Spleen (tissue), 11 donors: ENCODE measurements at regions not wholly inside any gene's neighbourhood (a gene's known extent, or its start where the extent isn't known, plus 50 kb on each side); places are given as distances from the start of the nearest gene placed in this dataset.

Experiments used
- DNase-seq: peaks from one replicate; pipeline ENCODE4 v3.0.0-alpha.2; 2020
- H3K27ac ChIP-seq, 8 donors: fragments of 200-600 bp; sonication (generic) in 7 of 8; 1 replicate in 4 of 8; 2 replicates in 4 of 8; pipeline versions ENCODE4 v1.5.0 to v1.8.0; 2016 to 2021; ENCODE audit warnings: inconsistent platforms in 4 of 8, mild to moderate bottlenecking in 4 of 8, moderate library complexity in 1 of 8
- H3K27me3 ChIP-seq, 7 donors: fragments of 200-600 bp; sonication (generic) in 6 of 7; replicated peaks in 1 of 7; 1 replicate in 4 of 7; 2 replicates in 3 of 7; pipeline versions ENCODE4 v1.5.0 to v1.8.0; 2016 to 2021; ENCODE audit warnings: inconsistent platforms in 3 of 7, mild to moderate bottlenecking in 1 of 7
- H3K36me3 ChIP-seq, 6 donors: fragments of 200-600 bp; sonication (generic) in 5 of 6; 1 replicate in 4 of 6; 2 replicates in 2 of 6; pipeline versions ENCODE4 v1.5.0 to v1.8.0; 2016 to 2021; ENCODE audit warnings: inconsistent platforms in 2 of 6
- H3K4me1 ChIP-seq, 6 donors: fragments of 200-600 bp; sonication (generic) in 5 of 6; 1 replicate in 3 of 6; 2 replicates in 3 of 6; pipeline versions ENCODE4 v1.5.0 to v1.8.0; 2016 to 2021; ENCODE audit warnings: inconsistent platforms in 3 of 6
- H3K4me3 ChIP-seq, 8 donors: fragments of 200-600 bp; sonication (generic) in 7 of 8; 1 replicate in 4 of 8; 2 replicates in 4 of 8; pipeline versions ENCODE4 v1.5.0 to v1.8.0; 2016 to 2021; ENCODE audit warnings: inconsistent platforms in 4 of 8, mild to moderate bottlenecking in 4 of 8, moderate library complexity in 2 of 8
- H3K9me3 ChIP-seq, 8 donors: fragments of 200-600 bp; sonication (generic) in 7 of 8; 1 replicate in 4 of 8; 2 replicates in 4 of 8; pipeline versions ENCODE4 v1.5.0 to v1.8.0; 2016 to 2021; ENCODE audit warnings: inconsistent platforms in 4 of 8
- POLR2A ChIP-seq, 3 donors: fragments of 450-650 bp; IDR thresholded peaks; one replicate each; pipeline ENCODE4 v1.5.1; 2017; ENCODE audit warnings: antibody characterized with exemption in 3 of 3, mild to moderate bottlenecking in 1 of 3
- POLR2AphosphoS5 ChIP-seq, 3 donors: sonication (generic); formaldehyde crosslinking; IDR thresholded peaks; one replicate each; pipeline ENCODE4 v1.5.1; 2017; ENCODE audit warnings: antibody characterized with exemption in 3 of 3
- WGBS, 5 donors: extraction: QIAGEN DNeasy Blood & Tissue Kit in 3 of 5; methylation state at CpG; one replicate each; pipeline versions ENCODE4 v1.1.5 to v1.1.7; 2013 to 2018; 5-methylcytosine and 5-hydroxymethylcytosine counted together
- intact Hi-C: fragments of 100-400 bp; cut with DNase I; formaldehyde crosslinking; loops from one replicate; pipeline ENCODE4 v1.15.0; 2023; ENCODE audit warnings: low total_unique reads
- TF ChIP-seq, protein P1 (sequence below), 11 experiments: fragments of 200-600 bp in 7 of 11; fragments of 450-650 bp in 4 of 11; sonication (generic) in 4 of 11; IDR thresholded peaks in 8 of 11; conservative IDR thresholded peaks in 3 of 11; 1 replicate in 7 of 11; 2 replicates in 4 of 11; pipeline versions ENCODE4 v1.4.0 to v1.8.0; 2016 to 2021; ENCODE audit warnings: antibody characterized with exemption in 11 of 11, inconsistent platforms in 4 of 11, mild to moderate bottlenecking in 1 of 11
- donor health status: healthy with polysubstance abuse.
- donor health status: DM: no; HTN: no; CAD: no; lungs with moderate emphysema.
- donor health status: DM: no; HTN: no; CAD: no.
- donor health status: Bipolar disorder and iron deficiency.
- donor health status: healthy.
- donor health status: DM: no; HTN: no; CAD: no.
- donor health status: DM: yes; HTN: yes; CAD: no.

DNA sequence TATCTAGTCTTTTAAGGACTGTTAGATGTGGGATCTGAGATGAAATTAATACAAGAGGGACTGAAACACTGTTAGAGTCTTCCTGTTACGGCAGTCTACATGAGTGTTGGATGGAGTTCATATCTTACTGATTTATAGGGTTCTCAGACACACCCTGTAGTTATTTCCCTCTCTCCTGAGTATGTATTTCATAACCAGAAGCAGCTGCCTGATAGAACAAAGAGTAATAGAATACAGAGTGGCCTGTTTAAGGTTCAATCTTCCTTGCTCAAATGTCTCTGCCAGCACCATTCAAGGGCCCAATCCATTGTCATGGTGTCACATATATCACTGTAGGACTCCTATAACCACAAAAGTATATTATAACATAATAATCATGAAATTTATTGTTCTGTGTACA, 1229.1 kb upstream of the ACVR2A start:
- intact Hi-C loops = no loop called here
- Histone ChIP-seq H3K27ac (no peak overlapping the region), H3K27me3 (no peaks in the 10 kb centered on the region), H3K4me1 (no peaks in the 10 kb centered on the region), H3K9me3 (peaks cover 0 to 52% (median 22%) of the 10 kb centered on the region in 8 donors), H3K4me3 (no peak overlapping the region), H3K36me3 (no peaks in the 10 kb centered on the region)
- 74 to 93% (median 87%) methylated on average over 1 of the region's 1 CpG for WGBS, 5 donors
- TF ChIP-seq, protein P1, sequence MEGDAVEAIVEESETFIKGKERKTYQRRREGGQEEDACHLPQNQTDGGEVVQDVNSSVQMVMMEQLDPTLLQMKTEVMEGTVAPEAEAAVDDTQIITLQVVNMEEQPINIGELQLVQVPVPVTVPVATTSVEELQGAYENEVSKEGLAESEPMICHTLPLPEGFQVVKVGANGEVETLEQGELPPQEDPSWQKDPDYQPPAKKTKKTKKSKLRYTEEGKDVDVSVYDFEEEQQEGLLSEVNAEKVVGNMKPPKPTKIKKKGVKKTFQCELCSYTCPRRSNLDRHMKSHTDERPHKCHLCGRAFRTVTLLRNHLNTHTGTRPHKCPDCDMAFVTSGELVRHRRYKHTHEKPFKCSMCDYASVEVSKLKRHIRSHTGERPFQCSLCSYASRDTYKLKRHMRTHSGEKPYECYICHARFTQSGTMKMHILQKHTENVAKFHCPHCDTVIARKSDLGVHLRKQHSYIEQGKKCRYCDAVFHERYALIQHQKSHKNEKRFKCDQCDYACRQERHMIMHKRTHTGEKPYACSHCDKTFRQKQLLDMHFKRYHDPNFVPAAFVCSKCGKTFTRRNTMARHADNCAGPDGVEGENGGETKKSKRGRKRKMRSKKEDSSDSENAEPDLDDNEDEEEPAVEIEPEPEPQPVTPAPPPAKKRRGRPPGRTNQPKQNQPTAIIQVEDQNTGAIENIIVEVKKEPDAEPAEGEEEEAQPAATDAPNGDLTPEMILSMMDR (IDR thresholded peaks at IDR 0.05 in 8 of 11, conservative IDR thresholded peaks at IDR 0.05 in 3 of 11) = no peak
- no peak for TF ChIP-seq POLR2AphosphoS5 (IDR thresholded peaks at IDR 0.05)
- no peak for DNase-seq

DNA sequence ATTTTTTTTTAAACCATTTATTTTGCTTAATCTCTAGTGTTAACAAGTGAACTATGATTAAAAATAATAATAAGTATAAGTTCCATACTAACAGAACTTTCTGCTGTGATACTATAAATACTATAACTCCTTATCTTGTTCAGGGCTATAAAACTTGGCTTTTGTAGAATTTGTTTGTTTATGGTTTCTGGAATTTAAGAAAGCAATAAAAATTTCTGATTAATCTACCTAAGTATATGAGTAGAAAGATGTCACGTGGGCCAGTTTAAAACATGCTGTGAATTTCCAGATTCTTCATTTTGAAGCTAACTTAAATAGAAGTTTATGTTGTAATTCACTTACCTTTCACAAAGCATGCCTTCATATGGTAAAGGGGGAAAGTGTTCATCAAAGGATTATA, 1236.3 kb upstream of the ACVR2A start:
- Histone ChIP-seq H3K4me3 (no peak overlapping the region), H3K27me3 (no peaks in the 10 kb centered on the region), H3K4me1 (no peaks in the 10 kb centered on the region), H3K36me3 (no peaks in the 10 kb centered on the region), H3K9me3 (peaks cover 0 to 2% (median 0%) of the 10 kb centered on the region in 8 donors), H3K27ac (no peak overlapping the region)
- intact Hi-C loops = no loop called here
- no peak for DNase-seq
- WGBS, 5 donors = 61 to 79% (median 72%) methylated on average over 1 of the region's 1 CpG
- TF ChIP-seq POLR2A (IDR thresholded peaks at IDR 0.05) (no peak), POLR2AphosphoS5 (IDR thresholded peaks at IDR 0.05) (no peak)
- TF ChIP-seq, protein P1 (IDR thresholded peaks at IDR 0.05 in 8 of 11, conservative IDR thresholded peaks at IDR 0.05 in 3 of 11) = no peak

DNA sequence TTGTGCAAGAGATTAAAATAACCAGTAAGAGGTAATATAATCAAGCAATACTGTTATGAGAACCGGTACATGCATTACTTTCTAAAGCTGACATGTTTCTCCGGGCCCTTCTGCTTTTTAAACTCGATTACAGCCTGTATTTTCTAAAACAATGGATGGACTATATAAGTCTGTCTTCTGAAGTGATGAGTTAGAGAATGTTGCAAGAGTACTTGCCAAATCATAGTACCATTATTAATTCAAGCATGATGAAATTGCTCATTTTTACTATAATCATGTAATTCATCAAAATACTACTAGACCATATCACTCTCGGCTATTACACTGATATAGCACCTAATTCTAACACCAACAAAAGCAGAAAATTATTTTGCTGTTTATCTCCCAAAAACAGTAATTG, 1240.3 kb upstream of the ACVR2A start:
- no peaks in the 10 kb centered on the region for H3K9me3 ChIP-seq
- no peaks in the 10 kb centered on the region for H3K36me3 ChIP-seq
- no peak overlapping the region for H3K4me3 ChIP-seq
- TF ChIP-seq POLR2AphosphoS5 (IDR thresholded peaks at IDR 0.05) = no peak
- TF ChIP-seq, protein P1 (IDR thresholded peaks at IDR 0.05 in 8 of 11, conservative IDR thresholded peaks at IDR 0.05 in 3 of 11) = no peak
- no peak for TF ChIP-seq POLR2A (IDR thresholded peaks at IDR 0.05)
- DNase-seq = no peak
- intact Hi-C loops = no loop called here
- H3K27me3 ChIP-seq = no peaks in the 10 kb centered on the region
- H3K27ac ChIP-seq = no peak overlapping the region
- 85 to 90% (median 88%) methylated on average over 4 of the region's 4 CpGs for WGBS, 5 donors
- H3K4me1 ChIP-seq = no peaks in the 10 kb centered on the region

DNA sequence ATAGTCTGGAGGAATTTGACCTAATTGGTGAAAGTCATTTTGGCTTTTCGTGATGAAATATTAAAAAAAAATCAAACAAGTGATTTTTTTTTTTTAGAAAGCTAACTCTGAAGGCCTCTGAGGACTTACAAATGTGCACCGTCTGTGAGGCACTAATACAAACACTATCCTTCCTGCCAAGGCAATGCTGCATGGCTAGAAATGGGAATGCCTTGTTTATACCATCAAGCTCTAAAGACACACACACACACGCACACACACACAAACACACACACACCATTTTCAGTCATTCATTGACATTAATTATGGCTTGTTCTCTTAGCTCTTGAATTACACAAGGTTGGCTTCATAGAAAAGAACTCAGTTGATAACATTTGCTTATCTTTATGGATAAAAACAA, 1242.0 kb upstream of the ACVR2A start:
- intact Hi-C loops = no loop called here
- no peak for TF ChIP-seq POLR2A (IDR thresholded peaks at IDR 0.05)
- no peak for TF ChIP-seq POLR2AphosphoS5 (IDR thresholded peaks at IDR 0.05)
- TF ChIP-seq, protein P1 (IDR thresholded peaks at IDR 0.05 in 8 of 11, conservative IDR thresholded peaks at IDR 0.05 in 3 of 11) = no peak
- 62 to 78% (median 75%) methylated on average over 3 of the region's 3 CpGs for WGBS, 5 donors

More for the DNA sequence above, 1242.0 kb upstream of the ACVR2A start:
- Histone ChIP-seq H3K27ac (no peak overlapping the region), H3K36me3 (no peaks in the 10 kb centered on the region), H3K4me3 (no peak overlapping the region), H3K4me1 (no peaks in the 10 kb centered on the region), H3K9me3 (no peaks in the 10 kb centered on the region), H3K27me3 (no peaks in the 10 kb centered on the region)
- no peak for DNase-seq
